Uterus (tissue), 2 donors: ENCODE measurements at regions not wholly inside any gene's neighbourhood (a gene's known extent, or its start where the extent isn't known, plus 50 kb on each side); places are given as distances from the start of the nearest gene placed in this dataset.

Experiments
- CTCF ChIP-seq, 4 experiments: fragments of 200-600 bp in 2 of 4; fragments of 450-650 bp in 2 of 4; sonication (generic) in 2 of 4; IDR thresholded peaks; one replicate each; pipeline ENCODE4 v1.5.1; 2016 to 2019; ENCODE audit warnings: antibody characterized with exemption in 4 of 4, mild to moderate bottlenecking in 2 of 4, moderate library complexity in 1 of 4
- POLR2A ChIP-seq, 2 donors: fragments of 450-650 bp; IDR thresholded peaks; one replicate each; pipeline ENCODE4 v1.6.1; 2016; ENCODE audit warnings: antibody characterized with exemption in 2 of 2, mild to moderate bottlenecking in 1 of 2, moderate library complexity in 1 of 2

GRCh38 chr4:60129740-60130139 is 1070.4 kb upstream of the ADGRL3 start:
- TF ChIP-seq CTCF (IDR thresholded peaks at IDR 0.05) = no peak
- no peak for TF ChIP-seq POLR2A (IDR thresholded peaks at IDR 0.05)
